ENCODE measurements at regions not wholly inside any gene's neighbourhood (a gene's known extent, or its start where the extent isn't known, plus 50 kb on each side); places are given as distances from the start of the nearest gene placed in this dataset.

GRCh38 chr4:186946682-186947294, 223.1 kb upstream of the FAT1 start:
- Histone ChIP-seq H3K23ac (ENCODE audit: low read depth, low read length) (no peak overlapping the region), H2BK20ac (ENCODE audit: low read depth, low read length) (peak overlapping the region; percentile 38; the same call in 1 of the 2 replicates), H2BK120ac (ENCODE audit: low read depth, low read length) (peak overlapping the region; percentile 10; the same call in 1 of the 2 replicates), H4K5ac (ENCODE audit: low read depth, low read length) (no peak overlapping the region), H2BK15ac (ENCODE audit: low read depth, low read length) (peak overlapping the region; percentile 50; the same call in 1 of the 3 replicates), H4K20me1 (ENCODE audit: insufficient read depth, low read length) (no peaks in the 10 kb centered on the region), H3K9ac (ENCODE audit: low read depth, low read length) (no peak overlapping the region), H4K8ac (ENCODE audit: low read depth in 2 of 2, low read length in 2 of 2) (no peak overlapping the region), H3K9me3 (ENCODE audit: control insufficient read depth, insufficient read depth, low read length) (no peaks in the 10 kb centered on the region), H2AK5ac (ENCODE audit: low read depth, low read length) (peak overlapping the region; percentile 52; the same call in 1 of the 2 replicates), H2AK9ac (replicated peaks; ENCODE audit: low read depth, low read length, poor library complexity) (no peak overlapping the region), H3K79me1 (ENCODE audit: low read depth in 1 of 2, low read length in 2 of 2) (no peaks in the 10 kb centered on the region), H3K56ac (ENCODE audit: extremely low read depth, insufficient read depth, low read length) (no peak overlapping the region), H3K4me2 (ENCODE audit: low read depth, low read length) (no peak overlapping the region), H2BK5ac (ENCODE audit: low read depth, low read length, poor library complexity, severe bottlenecking) (no peak overlapping the region), H3K27me3 (ENCODE audit: control insufficient read depth, insufficient read depth, low read length) (no peaks in the 10 kb centered on the region), H3K18ac (ENCODE audit: low read depth, low read length) (no peak overlapping the region), H3K4me1 (ENCODE audit: control insufficient read depth, insufficient read depth, low read length) (peaks cover 7% of the 10 kb centered on the region), H3K27ac (ENCODE audit: insufficient read depth, low read length) (no peak overlapping the region), H3K4ac (ENCODE audit: low read depth, low read length) (peak overlapping the region; percentile 3), H2AFZ (replicated peaks; ENCODE audit: low read length, poor library complexity) (peak overlapping the region; percentile 25), H4K91ac (ENCODE audit: insufficient read depth, low read depth, low read length) (no peak overlapping the region), H3K4me3 (ENCODE audit: insufficient read depth, low read depth, low read length) (no peak overlapping the region), H3K9me1 (ENCODE audit: insufficient read depth, low read length) (peaks cover 5% of the 10 kb centered on the region), H3K36me3 (ENCODE audit: control insufficient read depth, insufficient read depth, low read length) (no peaks in the 10 kb centered on the region), H3K14ac (replicated peaks; ENCODE audit: low read depth, low read length) (no peak overlapping the region; the same call in 1 of the 2 replicates)
- BruUV-seq (replicated peaks): no TSS peak
- in situ Hi-C loops (cut with MboI; ENCODE audit: low sequenced_read_pairs) (loop anchor here (25.0 kb wide), 1 partner anchor 209 kb away; no protein-coding TSS in a partner anchor), dilution Hi-C loops (cut with HindIII; ENCODE audit: low sequenced_read_pairs, unreplicated experiment) (no loop called here), intact Hi-C loops (cut with micrococcal nuclease) (loop anchor here (5.0 to 10.0 kb wide), 2 partner anchors 271 to 528 kb away; no protein-coding TSS in a partner anchor)
- 97% methylated on average over 5 of the region's 11 CpGs; no CpG with 5 or more reads in 1 of the 2 experiments for WGBS, 2 experiments (ENCODE audit: extremely low coverage in 2 of 2, insufficient read length in 1 of 2)
- ATAC-seq (ENCODE audit: low read depth): no peak
- TF ChIP-seq CEBPB (IDR thresholded peaks at IDR 0.05; ENCODE audit: low read depth, low read length) (no peak), NFE2L2 (IDR thresholded peaks at IDR 0.05; ENCODE audit: low read depth, low read length) (no peak), RAD21 (IDR thresholded peaks at IDR 0.05; ENCODE audit: low read length) (peak; percentile 42), CTCF (conservative IDR thresholded peaks at IDR 0.05; ENCODE audit: low read depth, low read length) (peak; percentile 31), ELK1 (IDR thresholded peaks at IDR 0.05; ENCODE audit: borderline replicate concordance, low read depth, low read length) (no peak), SMC3 (IDR thresholded peaks at IDR 0.05; ENCODE audit: low read depth, low read length) (peak; percentile 38), MAFK (IDR thresholded peaks at IDR 0.05; ENCODE audit: low read depth, low read length) (no peak), BHLHE40 (IDR thresholded peaks at IDR 0.05; ENCODE audit: low read depth, low read length) (no peak), FOS (IDR thresholded peaks at IDR 0.05; ENCODE audit: low read depth, low read length) (no peak), CHD1 (IDR thresholded peaks at IDR 0.05; ENCODE audit: low read depth, low read length) (no peak), MXI1 (IDR thresholded peaks at IDR 0.05; ENCODE audit: borderline replicate concordance, low read depth, low read length) (no peak)
- peak; percentile 34 for DNase-seq
- ChIA-PET CTCF (interaction anchor here (0.7 kb wide), 1 partner anchor 77 kb away, joined by 5 read pairs; no protein-coding TSS in a partner anchor), POLR2A (ENCODE audit: unreplicated experiment) (no interaction called here)
